GM12875 (cell line): ENCODE measurements at regions not wholly inside any gene's neighbourhood (a gene's known extent, or its start where the extent isn't known, plus 50 kb on each side); places are given as distances from the start of the nearest gene placed in this dataset.

ENCODE experiments used
- H3K4me3 ChIP-seq: one replicate; pipeline ENCODE4 v1.5.1; 2011; ENCODE audit warnings: low read depth, low read length, control low read depth
- TF ChIP-seq, protein P1 (sequence below): IDR thresholded peaks from 2 replicates; pipeline ENCODE4 v1.5.1; 2011; ENCODE audit warnings: low read depth, mild to moderate bottlenecking, control low read depth, inconsistent platforms, low read length, moderate library complexity, borderline replicate concordance; ENCODE audit not compliant: insufficient read depth

- H3K4me3 ChIP-seq: no peak overlapping the region
- TF ChIP-seq, protein P1, sequence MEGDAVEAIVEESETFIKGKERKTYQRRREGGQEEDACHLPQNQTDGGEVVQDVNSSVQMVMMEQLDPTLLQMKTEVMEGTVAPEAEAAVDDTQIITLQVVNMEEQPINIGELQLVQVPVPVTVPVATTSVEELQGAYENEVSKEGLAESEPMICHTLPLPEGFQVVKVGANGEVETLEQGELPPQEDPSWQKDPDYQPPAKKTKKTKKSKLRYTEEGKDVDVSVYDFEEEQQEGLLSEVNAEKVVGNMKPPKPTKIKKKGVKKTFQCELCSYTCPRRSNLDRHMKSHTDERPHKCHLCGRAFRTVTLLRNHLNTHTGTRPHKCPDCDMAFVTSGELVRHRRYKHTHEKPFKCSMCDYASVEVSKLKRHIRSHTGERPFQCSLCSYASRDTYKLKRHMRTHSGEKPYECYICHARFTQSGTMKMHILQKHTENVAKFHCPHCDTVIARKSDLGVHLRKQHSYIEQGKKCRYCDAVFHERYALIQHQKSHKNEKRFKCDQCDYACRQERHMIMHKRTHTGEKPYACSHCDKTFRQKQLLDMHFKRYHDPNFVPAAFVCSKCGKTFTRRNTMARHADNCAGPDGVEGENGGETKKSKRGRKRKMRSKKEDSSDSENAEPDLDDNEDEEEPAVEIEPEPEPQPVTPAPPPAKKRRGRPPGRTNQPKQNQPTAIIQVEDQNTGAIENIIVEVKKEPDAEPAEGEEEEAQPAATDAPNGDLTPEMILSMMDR: no peak
Observed at GRCh38 chr2:118437501-118437900, 349.2 kb downstream of the INSIG2 start.

GRCh38 chr2:118431997-118432396, 343.7 kb downstream of the INSIG2 start:
- TF ChIP-seq, protein P1: no peak
- no peak overlapping the region for H3K4me3 ChIP-seq

GRCh38 chr2:118431586-118431985, 343.3 kb downstream of the INSIG2 start:
- H3K4me3 ChIP-seq: no peak overlapping the region
- TF ChIP-seq, protein P1: no peak

DNA sequence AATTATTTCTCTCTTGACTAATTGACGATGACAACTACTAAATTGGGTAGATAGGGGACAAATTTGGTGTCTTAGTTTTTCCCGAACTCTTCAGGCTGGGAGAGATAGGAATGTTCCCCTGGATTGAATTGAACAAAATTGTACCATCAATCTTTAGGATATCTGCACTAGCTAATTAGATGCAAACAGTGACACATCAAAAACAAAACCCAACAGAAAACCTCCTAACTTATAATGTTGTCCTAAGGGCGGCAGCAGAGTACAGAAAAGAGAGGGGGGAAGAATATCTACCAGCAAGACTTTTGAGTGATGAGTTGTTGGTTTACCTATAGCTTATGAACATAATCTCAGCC, 342.9 kb downstream of the INSIG2 start:
- TF ChIP-seq, protein P1: no peak
- H3K4me3 ChIP-seq: no peak overlapping the region

- H3K4me3 ChIP-seq: no peak overlapping the region
- TF ChIP-seq, protein P1: no peak
Observed at GRCh38 chr2:118430510-118431164, 342.4 kb downstream of the INSIG2 start.

- TF ChIP-seq, protein P1: no peak
- no peak overlapping the region for H3K4me3 ChIP-seq
Observed at GRCh38 chr2:118425191-118425590, 336.9 kb downstream of the INSIG2 start.

- H3K4me3 ChIP-seq: no peak overlapping the region
- TF ChIP-seq, protein P1: no peak
Observed at GRCh38 chr2:118423776-118424175, 335.5 kb downstream of the INSIG2 start.
